HEK293T (cell line): ENCODE measurements at regions not wholly inside any gene's neighbourhood (a gene's known extent, or its start where the extent isn't known, plus 50 kb on each side); places are given as distances from the start of the nearest gene placed in this dataset.

Experiments
- HDGF ChIP-seq: fragments of 450-650 bp; IDR thresholded peaks from 2 replicates; pipeline ENCODE4 v1.6.1; 2017; ENCODE audit warnings: antibody characterized with exemption, borderline replicate concordance
- SP1 ChIP-seq: fragments of 450-650 bp; IDR thresholded peaks from 2 replicates; pipeline ENCODE4 v1.6.1; 2017

DNA sequence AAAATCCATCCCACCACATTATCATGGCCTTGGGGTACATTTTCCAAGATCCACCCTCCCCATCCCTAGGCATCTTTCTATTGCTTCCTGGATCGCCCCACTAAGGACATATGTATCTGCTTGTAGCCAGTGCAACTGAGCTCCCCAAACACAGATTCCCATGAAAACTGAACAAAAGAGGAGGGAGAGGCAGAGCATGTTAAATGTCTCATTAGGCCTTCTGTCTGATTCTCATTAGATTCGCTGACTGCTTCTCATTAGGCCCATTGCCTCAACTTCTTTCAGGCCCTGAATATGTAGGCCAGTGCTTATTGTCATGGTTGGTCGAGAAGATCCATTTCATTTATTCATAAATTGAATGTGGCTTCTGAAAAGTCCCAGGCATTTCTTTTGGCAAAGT is 698.9 kb downstream of the INHBA start:
- no peak for TF ChIP-seq SP1
- no peak for TF ChIP-seq HDGF
